H1 (cell line): ENCODE measurements at regions not wholly inside any gene's neighbourhood (a gene's known extent, or its start where the extent isn't known, plus 50 kb on each side); places are given as distances from the start of the nearest gene placed in this dataset.

Source experiments
- CEBPB ChIP-seq: IDR thresholded peaks from 2 replicates; pipeline ENCODE4 v1.6.1; 2012; ENCODE audit warnings: low read depth, low read length
- CTBP2 ChIP-seq: IDR thresholded peaks from 2 replicates; pipeline ENCODE4 v1.7.0; 2011; ENCODE audit warnings: borderline replicate concordance, mild to moderate bottlenecking, moderate library complexity, mixed read lengths, low read length; ENCODE audit not compliant: insufficient read depth, insufficient read length
- FOSL1 ChIP-seq: IDR thresholded peaks from 2 replicates; pipeline ENCODE4 v1.6.1; 2011; ENCODE audit warnings: mild to moderate bottlenecking, low read depth, low read length, moderate library complexity; ENCODE audit not compliant: insufficient read depth
- GABPA ChIP-seq: IDR thresholded peaks from 2 replicates; pipeline ENCODE4 v1.6.1; 2011; ENCODE audit warnings: mild to moderate bottlenecking, low read length, moderate library complexity, borderline replicate concordance; ENCODE audit not compliant: insufficient read depth
- MAFK ChIP-seq: IDR thresholded peaks from 2 replicates; pipeline ENCODE4 v1.6.1; 2012; ENCODE audit warnings: low read depth, mild to moderate bottlenecking, improper control_type of control experiment, low read length
- POLR2A ChIP-seq, 2 experiments: IDR thresholded peaks; 1 replicate in 1 of 2; 2 replicates in 1 of 2; pipeline ENCODE4 v1.6.1; 2011; ENCODE audit warnings: low read depth in 2 of 2, low read length in 2 of 2, mild to moderate bottlenecking in 2 of 2; ENCODE audit errors: control extremely low read depth in 1 of 2
- SIX5 ChIP-seq: IDR thresholded peaks from 2 replicates; pipeline ENCODE4 v1.6.1; 2011; ENCODE audit warnings: mild to moderate bottlenecking, low read depth, low read length
- SRF ChIP-seq: IDR thresholded peaks from 2 replicates; pipeline ENCODE4 v1.6.1; 2011; ENCODE audit warnings: mild to moderate bottlenecking, low read depth, low read length, moderate library complexity
- TF ChIP-seq, protein P1 (sequence below), 3 experiments: IDR thresholded peaks; 1 replicate in 2 of 3; 2 replicates in 1 of 3; pipeline versions ENCODE4 v1.5.1 to v1.6.1; 2011; ENCODE audit warnings: low read length in 3 of 3, mild to moderate bottlenecking in 3 of 3, inconsistent platforms in 2 of 3, low read depth in 1 of 3, moderate library complexity in 1 of 3; ENCODE audit not compliant: insufficient read depth in 1 of 3; ENCODE audit errors: control extremely low read depth in 1 of 3
- TF ChIP-seq, protein P2 (sequence below): IDR thresholded peaks from 2 replicates; pipeline ENCODE4 v1.6.1; 2012; ENCODE audit warnings: inconsistent platforms

DNA sequence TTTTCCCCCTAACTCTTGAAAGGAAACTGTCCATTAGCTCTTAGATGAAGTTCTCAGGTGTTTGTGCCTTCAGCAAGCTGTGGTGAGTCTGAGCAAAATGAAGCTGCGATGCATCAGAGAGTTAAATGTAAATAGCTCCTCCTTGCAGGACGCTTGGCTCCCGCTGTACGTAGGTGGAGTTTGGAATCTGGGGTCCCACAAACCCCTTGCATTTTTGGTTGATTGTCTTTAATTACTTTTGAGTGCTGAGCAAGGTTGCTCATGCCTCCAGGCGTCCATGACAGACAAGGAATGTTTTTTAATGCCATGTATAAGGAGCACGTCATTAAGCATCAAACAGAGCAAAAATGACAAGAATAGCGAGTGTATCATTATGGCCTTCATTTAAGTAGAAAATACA lies 300.5 kb downstream of the TFAP2C start:
- TF ChIP-seq GABPA, result no peak
- no peak for TF ChIP-seq POLR2A (IDR thresholded peaks at IDR 0.05; ENCODE audit: control extremely low read depth in 1 of 2, low read depth in 2 of 2, low read length in 2 of 2)
- no peak for TF ChIP-seq CEBPB
- TF ChIP-seq, protein P1, sequence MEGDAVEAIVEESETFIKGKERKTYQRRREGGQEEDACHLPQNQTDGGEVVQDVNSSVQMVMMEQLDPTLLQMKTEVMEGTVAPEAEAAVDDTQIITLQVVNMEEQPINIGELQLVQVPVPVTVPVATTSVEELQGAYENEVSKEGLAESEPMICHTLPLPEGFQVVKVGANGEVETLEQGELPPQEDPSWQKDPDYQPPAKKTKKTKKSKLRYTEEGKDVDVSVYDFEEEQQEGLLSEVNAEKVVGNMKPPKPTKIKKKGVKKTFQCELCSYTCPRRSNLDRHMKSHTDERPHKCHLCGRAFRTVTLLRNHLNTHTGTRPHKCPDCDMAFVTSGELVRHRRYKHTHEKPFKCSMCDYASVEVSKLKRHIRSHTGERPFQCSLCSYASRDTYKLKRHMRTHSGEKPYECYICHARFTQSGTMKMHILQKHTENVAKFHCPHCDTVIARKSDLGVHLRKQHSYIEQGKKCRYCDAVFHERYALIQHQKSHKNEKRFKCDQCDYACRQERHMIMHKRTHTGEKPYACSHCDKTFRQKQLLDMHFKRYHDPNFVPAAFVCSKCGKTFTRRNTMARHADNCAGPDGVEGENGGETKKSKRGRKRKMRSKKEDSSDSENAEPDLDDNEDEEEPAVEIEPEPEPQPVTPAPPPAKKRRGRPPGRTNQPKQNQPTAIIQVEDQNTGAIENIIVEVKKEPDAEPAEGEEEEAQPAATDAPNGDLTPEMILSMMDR (IDR thresholded peaks at IDR 0.05; ENCODE audit: control extremely low read depth in 1 of 3, insufficient read depth in 1 of 3, low read depth in 1 of 3, low read length in 3 of 3), result no peak
- no peak for TF ChIP-seq SRF
- TF ChIP-seq MAFK, result no peak
- no peak for TF ChIP-seq FOSL1
- no peak for TF ChIP-seq CTBP2
- TF ChIP-seq SIX5, result no peak
- TF ChIP-seq, protein P2, sequence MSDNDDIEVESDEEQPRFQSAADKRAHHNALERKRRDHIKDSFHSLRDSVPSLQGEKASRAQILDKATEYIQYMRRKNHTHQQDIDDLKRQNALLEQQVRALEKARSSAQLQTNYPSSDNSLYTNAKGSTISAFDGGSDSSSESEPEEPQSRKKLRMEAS, result no peak
